SJCRH30 (cell line): ENCODE measurements at regions not wholly inside any gene's neighbourhood (a gene's known extent, or its start where the extent isn't known, plus 50 kb on each side); places are given as distances from the start of the nearest gene placed in this dataset.
"Not testable (repeated sequence)": the region's sequence is repeated elsewhere in the genome, so short reads cannot be mapped to it uniquely, and the experiment has no call there.

ENCODE experiments used
- DNase-seq, 2 experiments: peaks; one replicate each; pipeline ENCODE4 v3.0.0-alpha.2; 2015 to 2020
- H3K27ac ChIP-seq: fragments of 250-450 bp; sonication (Bioruptor Pico); 2 replicates; pipeline ENCODE4 v1.5.1; 2020; ENCODE audit warnings: mild to moderate bottlenecking, moderate library complexity
- H3K27me3 ChIP-seq: fragments of 250-450 bp; sonication (Bioruptor Pico); 2 replicates; pipeline ENCODE4 v1.5.1; 2020; ENCODE audit warnings: mild to moderate bottlenecking, moderate library complexity
- H3K36me3 ChIP-seq: fragments of 250-450 bp; sonication (Bioruptor Pico); 2 replicates; pipeline ENCODE4 v1.5.1; 2020; ENCODE audit warnings: mild to moderate bottlenecking, moderate library complexity
- H3K4me1 ChIP-seq: fragments of 250-450 bp; sonication (Bioruptor Pico); 2 replicates; pipeline ENCODE4 v1.5.1; 2020; ENCODE audit warnings: mild to moderate bottlenecking, moderate library complexity
- H3K4me3 ChIP-seq: fragments of 250-450 bp; sonication (Bioruptor Pico); 2 replicates; pipeline ENCODE4 v1.5.1; 2020; ENCODE audit warnings: mild to moderate bottlenecking, moderate library complexity
- H3K9me3 ChIP-seq: fragments of 250-450 bp; sonication (Bioruptor Pico); replicated peaks from 2 replicates; pipeline ENCODE4 v1.5.1; 2020; ENCODE audit warnings: mild to moderate bottlenecking, moderate library complexity

DNA sequence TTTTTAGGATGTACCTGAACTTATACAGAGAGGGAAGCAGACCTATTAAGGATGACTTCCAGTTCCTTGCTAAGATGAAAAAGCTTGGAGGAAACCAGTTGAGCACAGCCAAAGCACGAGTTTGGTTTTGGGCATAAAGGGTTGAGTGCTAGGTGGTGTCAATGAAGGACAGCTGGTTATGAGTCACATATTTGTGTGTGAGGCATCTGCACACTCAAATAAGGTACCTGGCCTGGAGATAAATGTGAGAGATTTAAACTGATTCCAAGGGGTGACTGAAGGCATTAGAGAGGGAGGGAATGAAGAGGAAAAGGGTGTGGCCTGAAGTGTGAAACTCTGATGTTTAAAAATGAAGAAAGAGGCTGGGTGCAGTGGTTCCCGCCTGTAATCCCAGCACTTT, 486.7 kb downstream of the DIPK2A start:
- no peak overlapping the region for H3K27ac ChIP-seq
- no peaks in the 10 kb centered on the region for H3K36me3 ChIP-seq
- no peaks in the 10 kb centered on the region for H3K27me3 ChIP-seq
- H3K4me1 ChIP-seq: no peaks in the 10 kb centered on the region
- no peak overlapping the region for H3K4me3 ChIP-seq
- no peak for DNase-seq
- H3K9me3 ChIP-seq: no peaks in the 10 kb centered on the region

DNA sequence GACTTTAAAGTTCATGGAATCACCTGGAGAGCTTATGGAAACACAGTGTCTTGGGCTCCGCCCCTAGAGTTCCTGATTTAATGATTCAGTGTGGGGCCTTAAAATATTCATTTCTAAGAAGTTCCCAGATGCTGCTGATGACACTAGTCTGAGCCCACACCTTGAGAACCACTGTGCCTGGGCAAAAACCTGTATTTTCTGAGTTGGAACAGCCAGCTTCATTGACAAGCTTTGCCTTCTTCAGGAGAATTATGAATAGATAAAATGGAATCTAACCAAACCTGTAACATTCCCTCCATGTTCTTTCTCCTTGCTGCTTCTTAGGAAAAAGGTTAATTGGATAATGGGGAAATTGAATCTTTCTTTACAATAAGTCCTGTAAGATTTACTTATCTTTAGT, 490.7 kb downstream of the DIPK2A start:
- DNase-seq: no peak

GRCh38 chr3:144463911-144464310, 492.3 kb downstream of the DIPK2A start:
- H3K36me3 ChIP-seq: no peaks in the 10 kb centered on the region
- H3K4me3 ChIP-seq: no peak overlapping the region
- no peak overlapping the region for H3K27ac ChIP-seq
- H3K9me3 ChIP-seq: no peaks in the 10 kb centered on the region
- H3K4me1 ChIP-seq: no peaks in the 10 kb centered on the region
- 0 out of 2 replicates have a peak, but pooled peaks cover 2% of the 10 kb centered on the region for H3K27me3 ChIP-seq
- no peak for DNase-seq

More for the DNA sequence above, 490.7 kb downstream of the DIPK2A start:
- H3K36me3 ChIP-seq: no peaks in the 10 kb centered on the region
- 0 out of 2 replicates have a peak, but pooled peaks cover 2% of the 10 kb centered on the region for H3K27me3 ChIP-seq
- no peaks in the 10 kb centered on the region for H3K4me1 ChIP-seq
- no peak overlapping the region for H3K4me3 ChIP-seq
- no peak overlapping the region for H3K27ac ChIP-seq
- H3K9me3 ChIP-seq: no peaks in the 10 kb centered on the region

GRCh38 chr3:144466114-144466513, 494.5 kb downstream of the DIPK2A start:
- Histone ChIP-seq H3K36me3 (no peaks in the 10 kb centered on the region), H3K27ac (no peak overlapping the region), H3K9me3 (no peaks in the 10 kb centered on the region), H3K4me3 (no peak overlapping the region), H3K27me3 (0 out of 2 replicates have a peak, but pooled peaks cover 2% of the 10 kb centered on the region), H3K4me1 (no peaks in the 10 kb centered on the region)
- no peak for DNase-seq

DNA sequence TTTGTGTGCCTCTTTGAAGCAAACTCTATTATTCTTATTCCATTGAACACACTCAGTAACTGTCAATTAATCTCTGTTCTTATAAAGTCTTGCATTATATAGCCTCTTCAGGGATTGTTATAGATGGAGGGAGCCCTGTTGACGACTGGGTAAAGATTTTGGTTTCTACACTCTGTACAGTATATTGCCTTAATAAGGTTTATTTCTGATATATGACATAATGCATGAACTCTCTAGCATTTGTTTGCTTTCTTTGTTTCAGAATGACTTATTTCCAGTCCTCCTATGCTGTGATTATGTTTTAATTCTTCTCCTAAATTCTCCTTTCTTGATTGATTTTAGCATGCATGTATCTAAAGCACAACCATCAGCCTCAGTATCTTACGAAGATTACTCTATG, 494.9 kb downstream of the DIPK2A start:
- H3K27ac ChIP-seq: no peak overlapping the region
- H3K4me1 ChIP-seq: no peaks in the 10 kb centered on the region
- no peaks in the 10 kb centered on the region for H3K9me3 ChIP-seq
- DNase-seq: no peak
- H3K27me3 ChIP-seq: 0 out of 2 replicates have a peak, but pooled peaks cover 2% of the 10 kb centered on the region
- no peaks in the 10 kb centered on the region for H3K36me3 ChIP-seq
- no peak overlapping the region for H3K4me3 ChIP-seq

- Histone ChIP-seq H3K4me1 (no peaks in the 10 kb centered on the region), H3K36me3 (no peaks in the 10 kb centered on the region), H3K27ac (no peak overlapping the region), H3K9me3 (no peaks in the 10 kb centered on the region), H3K4me3 (no peak overlapping the region), H3K27me3 (no peaks in the 10 kb centered on the region; the same call in 1 of the 2 replicates)
- no peak for DNase-seq
These were observed 499.0 kb downstream of the DIPK2A start for GRCh38 chr3:144470666-144471065.

DNA sequence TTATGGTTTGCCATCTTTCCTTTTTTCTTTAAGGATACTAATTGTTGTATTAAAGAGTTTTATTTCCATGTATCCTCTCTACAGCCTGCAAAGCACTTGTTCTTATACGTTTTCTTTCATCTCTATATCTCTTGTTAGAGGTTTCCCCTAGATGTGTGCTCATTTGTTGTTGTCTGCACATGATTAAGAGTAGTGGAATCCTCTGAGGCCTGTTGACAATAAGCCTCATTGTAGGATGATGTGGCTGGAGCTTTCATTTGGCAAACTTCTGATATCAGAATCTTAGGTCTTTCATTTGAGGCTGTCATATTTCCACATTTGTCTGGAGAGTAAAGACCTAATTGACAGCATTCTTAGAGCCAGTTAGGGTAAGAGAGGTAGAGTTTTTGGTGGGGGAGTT, 506.0 kb downstream of the DIPK2A start:
- H3K36me3 ChIP-seq: no peaks in the 10 kb centered on the region
- no peaks in the 10 kb centered on the region for H3K4me1 ChIP-seq
- no peak overlapping the region for H3K4me3 ChIP-seq
- no peaks in the 10 kb centered on the region; the same call in 1 of the 2 replicates for H3K27me3 ChIP-seq
- no peak for DNase-seq
- no peak overlapping the region for H3K27ac ChIP-seq
- no peaks in the 10 kb centered on the region for H3K9me3 ChIP-seq

GRCh38 chr3:144480416-144480919, 508.8 kb downstream of the DIPK2A start:
- Histone ChIP-seq H3K27ac (no peak overlapping the region), H3K9me3 (no peaks in the 10 kb centered on the region), H3K4me3 (no peak overlapping the region), H3K27me3 (no peaks in the 10 kb centered on the region), H3K4me1 (no peaks in the 10 kb centered on the region), H3K36me3 (no peaks in the 10 kb centered on the region)
- DNase-seq: no peak

DNA sequence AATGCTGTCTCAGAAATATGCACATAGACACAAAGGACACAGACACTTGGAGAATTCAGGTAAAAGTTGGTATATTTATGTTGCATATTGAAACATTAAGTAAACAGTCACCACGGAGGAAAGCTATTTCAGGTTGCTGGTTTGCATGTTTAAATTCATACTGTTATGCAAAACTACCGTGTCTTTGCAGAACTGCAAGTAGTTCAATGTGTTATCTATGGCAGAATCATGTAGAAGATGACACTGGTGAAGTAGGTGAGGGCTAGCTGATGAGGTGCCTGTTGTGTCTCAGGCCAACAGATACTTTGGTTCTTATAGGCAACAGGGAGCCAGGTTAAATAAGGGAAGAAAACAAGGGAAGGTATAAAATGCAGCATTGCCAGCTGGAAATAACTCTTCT, 511.3 kb downstream of the DIPK2A start:
- no peaks in the 10 kb centered on the region for H3K27me3 ChIP-seq
- H3K4me3 ChIP-seq: no peak overlapping the region
- H3K9me3 ChIP-seq: no peaks in the 10 kb centered on the region
- no peak overlapping the region for H3K27ac ChIP-seq
- no peaks in the 10 kb centered on the region for H3K4me1 ChIP-seq
- no peak for DNase-seq
- no peaks in the 10 kb centered on the region for H3K36me3 ChIP-seq

GRCh38 chr3:144487011-144487410, 515.4 kb downstream of the DIPK2A start:
- H3K27ac ChIP-seq: no peak overlapping the region
- H3K27me3 ChIP-seq: no peaks in the 10 kb centered on the region
- no peak for DNase-seq
- H3K36me3 ChIP-seq: no peaks in the 10 kb centered on the region
- no peaks in the 10 kb centered on the region for H3K4me1 ChIP-seq
- no peak overlapping the region for H3K4me3 ChIP-seq
- H3K9me3 ChIP-seq: no peaks in the 10 kb centered on the region

DNA sequence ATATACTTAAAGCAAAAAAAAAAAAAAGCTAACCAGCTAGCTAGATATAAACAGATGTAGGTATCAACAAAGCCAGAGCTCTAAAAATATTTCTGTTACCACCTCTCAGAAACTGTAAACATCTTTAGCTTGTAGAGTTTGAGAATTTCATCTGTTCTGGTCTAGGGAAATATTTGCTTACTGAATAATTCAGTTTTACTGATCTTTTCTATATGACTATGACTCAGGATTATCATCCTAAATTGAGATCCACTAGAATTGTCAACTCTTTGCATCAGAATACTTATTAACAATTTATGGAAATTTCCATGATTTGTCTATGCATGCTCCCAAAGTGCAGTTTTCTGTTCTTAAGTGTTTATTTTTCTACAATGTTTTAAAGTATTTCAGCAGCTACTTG, 517.3 kb downstream of the DIPK2A start:
- H3K4me3 ChIP-seq: no peak overlapping the region
- no peaks in the 10 kb centered on the region for H3K9me3 ChIP-seq
- DNase-seq: no peak
- H3K27ac ChIP-seq: no peak overlapping the region
- H3K4me1 ChIP-seq: no peaks in the 10 kb centered on the region
- no peaks in the 10 kb centered on the region for H3K27me3 ChIP-seq
- no peaks in the 10 kb centered on the region for H3K36me3 ChIP-seq

DNA sequence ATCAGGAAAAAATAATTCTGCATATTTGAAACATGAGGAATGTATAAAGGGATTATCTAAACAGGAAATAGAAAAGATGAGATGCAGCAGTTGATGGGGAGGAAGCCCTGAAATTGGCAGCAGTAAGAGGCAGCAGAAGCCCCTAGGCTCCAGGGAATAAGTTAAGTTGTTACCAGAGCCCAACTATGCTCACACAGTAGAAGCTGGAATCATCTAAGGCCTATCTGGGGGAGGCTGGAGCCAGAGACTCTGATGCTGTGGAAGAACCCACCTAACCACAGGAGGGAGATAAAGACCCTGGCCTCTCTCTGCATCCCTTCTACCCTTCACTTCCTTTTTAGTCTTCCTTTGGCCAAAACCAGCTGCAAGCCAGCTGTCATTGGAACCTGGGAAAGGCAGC, 519.7 kb downstream of the DIPK2A start:
- Histone ChIP-seq H3K4me1 (no peaks in the 10 kb centered on the region), H3K4me3 (no peak overlapping the region), H3K9me3 (no peaks in the 10 kb centered on the region), H3K27me3 (no peaks in the 10 kb centered on the region), H3K36me3 (no peaks in the 10 kb centered on the region), H3K27ac (no peak overlapping the region)
- peak in 1 of 2 experiments; percentile 4 for DNase-seq

DNA sequence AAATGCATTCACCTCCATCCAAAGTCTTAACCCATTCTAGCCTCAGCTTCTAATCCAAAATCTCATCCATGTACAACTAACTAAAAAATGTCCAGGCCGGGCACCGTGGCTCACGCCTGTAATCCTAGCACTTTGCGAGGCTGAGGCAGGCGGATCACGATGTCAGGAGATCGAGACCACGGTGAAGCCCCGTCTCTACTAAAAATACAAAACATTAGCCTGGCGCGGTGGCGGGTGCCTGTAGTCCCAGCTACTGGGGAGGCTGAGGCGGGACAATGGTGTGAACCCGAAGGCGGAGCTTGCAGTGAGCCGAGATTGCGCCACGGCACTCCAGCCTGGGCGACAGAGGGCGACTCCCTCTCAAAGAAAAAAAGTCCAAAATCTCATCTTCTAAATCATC, 523.0 kb downstream of the DIPK2A start:
- not testable (repeated sequence) for H3K4me1 ChIP-seq, DNase-seq, H3K27me3 ChIP-seq, H3K9me3 ChIP-seq, H3K36me3 ChIP-seq, H3K27ac ChIP-seq, H3K4me3 ChIP-seq

GRCh38 chr3:144496141-144496835, 524.7 kb downstream of the DIPK2A start:
- H3K4me3 ChIP-seq: no peak overlapping the region
- H3K36me3 ChIP-seq: no peaks in the 10 kb centered on the region
- no peaks in the 10 kb centered on the region for H3K4me1 ChIP-seq
- H3K27me3 ChIP-seq: no peaks in the 10 kb centered on the region
- H3K9me3 ChIP-seq: no peaks in the 10 kb centered on the region
- DNase-seq: no peak
- no peak overlapping the region for H3K27ac ChIP-seq

GRCh38 chr3:144497452-144497851, 525.8 kb downstream of the DIPK2A start:
- H3K4me3 ChIP-seq: no peak overlapping the region
- H3K9me3 ChIP-seq: no peaks in the 10 kb centered on the region
- H3K27ac ChIP-seq: no peak overlapping the region
- no peaks in the 10 kb centered on the region for H3K36me3 ChIP-seq
- no peaks in the 10 kb centered on the region for H3K4me1 ChIP-seq
- DNase-seq: no peak
- no peaks in the 10 kb centered on the region for H3K27me3 ChIP-seq
